ENCODE measurements at regions not wholly inside any gene's neighbourhood (a gene's known extent, or its start where the extent isn't known, plus 50 kb on each side); places are given as distances from the start of the nearest gene placed in this dataset.

GRCh38 chr2:129482626-129483025 lies 496.8 kb upstream of the RAB6C start:
- Histone ChIP-seq H3K27me3 (replicated peaks; ENCODE audit: control insufficient read depth, insufficient read depth, low read length) (peaks cover 1% of the 10 kb centered on the region; the same call in 1 of the 2 replicates), H3K36me3 (ENCODE audit: control insufficient read depth, insufficient read depth, low read length) (no peaks in the 10 kb centered on the region), H3K4me1 (no peaks in the 10 kb centered on the region), H3K4me3 (ENCODE audit: low read depth, low read length) (no peak overlapping the region), H3K9me3 (no peaks in the 10 kb centered on the region)
- Mint-ChIP-seq H3K4me3 (ENCODE audit: unreplicated experiment) (no peak overlapping the region), H3K27ac (ENCODE audit: unreplicated experiment) (no peak overlapping the region), H3K36me3 (ENCODE audit: insufficient read depth, unreplicated experiment) (no peaks in the 10 kb centered on the region), H3K9me3 (ENCODE audit: unreplicated experiment) (no peaks in the 10 kb centered on the region), H3K27me3 (ENCODE audit: insufficient read depth, unreplicated experiment) (peaks cover 13% of the 10 kb centered on the region), H3K4me1 (ENCODE audit: low read depth, unreplicated experiment) (no peaks in the 10 kb centered on the region)
- ChIA-PET POLR2A (no interaction called here), CTCF (no interaction called here)
- TF ChIP-seq, protein P1, sequence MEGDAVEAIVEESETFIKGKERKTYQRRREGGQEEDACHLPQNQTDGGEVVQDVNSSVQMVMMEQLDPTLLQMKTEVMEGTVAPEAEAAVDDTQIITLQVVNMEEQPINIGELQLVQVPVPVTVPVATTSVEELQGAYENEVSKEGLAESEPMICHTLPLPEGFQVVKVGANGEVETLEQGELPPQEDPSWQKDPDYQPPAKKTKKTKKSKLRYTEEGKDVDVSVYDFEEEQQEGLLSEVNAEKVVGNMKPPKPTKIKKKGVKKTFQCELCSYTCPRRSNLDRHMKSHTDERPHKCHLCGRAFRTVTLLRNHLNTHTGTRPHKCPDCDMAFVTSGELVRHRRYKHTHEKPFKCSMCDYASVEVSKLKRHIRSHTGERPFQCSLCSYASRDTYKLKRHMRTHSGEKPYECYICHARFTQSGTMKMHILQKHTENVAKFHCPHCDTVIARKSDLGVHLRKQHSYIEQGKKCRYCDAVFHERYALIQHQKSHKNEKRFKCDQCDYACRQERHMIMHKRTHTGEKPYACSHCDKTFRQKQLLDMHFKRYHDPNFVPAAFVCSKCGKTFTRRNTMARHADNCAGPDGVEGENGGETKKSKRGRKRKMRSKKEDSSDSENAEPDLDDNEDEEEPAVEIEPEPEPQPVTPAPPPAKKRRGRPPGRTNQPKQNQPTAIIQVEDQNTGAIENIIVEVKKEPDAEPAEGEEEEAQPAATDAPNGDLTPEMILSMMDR (IDR thresholded peaks at IDR 0.05; ENCODE audit: insufficient read depth in 1 of 2, low read depth in 1 of 2, low read length in 1 of 2, severe bottlenecking in 1 of 2, unreplicated experiment in 1 of 2), result no peak
- intact Hi-C loops (cut with micrococcal nuclease; ENCODE audit: unreplicated experiment), result no loop called here
- no peak for DNase-seq
- BruUV-seq (replicated peaks), result no TSS peak

- H3K4me1 Mint-ChIP-seq (ENCODE audit: low read depth, unreplicated experiment), result no peaks in the 10 kb centered on the region
- CTCF ChIA-PET, result no interaction called here
- BruUV-seq (replicated peaks), result no TSS peak
Measured at GRCh38 chr2:129483366-129483765, 496.1 kb upstream of the RAB6C start.

GRCh38 chr2:129484999-129485897 lies 494.2 kb upstream of the RAB6C start:
- H3K27me3 ChIP-seq (replicated peaks; ENCODE audit: control insufficient read depth, insufficient read depth, low read length), result no peaks in the 10 kb centered on the region; the same call in 1 of the 2 replicates
- peaks cover 10% of the 10 kb centered on the region for H3K27me3 Mint-ChIP-seq (ENCODE audit: insufficient read depth, unreplicated experiment)
- no peaks in the 10 kb centered on the region for H3K9me3 Mint-ChIP-seq (ENCODE audit: unreplicated experiment)
- H3K4me1 Mint-ChIP-seq (ENCODE audit: low read depth, unreplicated experiment), result no peaks in the 10 kb centered on the region
- intact Hi-C loops (cut with micrococcal nuclease; ENCODE audit: unreplicated experiment), result no loop called here
- POLR2A ChIA-PET, result no interaction called here
- no TSS peak for BruUV-seq (replicated peaks)
- H3K4me1 ChIP-seq, result no peaks in the 10 kb centered on the region
- H3K27ac Mint-ChIP-seq (ENCODE audit: unreplicated experiment), result no peak overlapping the region
- H3K4me3 ChIP-seq (ENCODE audit: low read depth, low read length), result no peak overlapping the region
- no peaks in the 10 kb centered on the region for H3K36me3 ChIP-seq (ENCODE audit: control insufficient read depth, insufficient read depth, low read length)
- no peak for DNase-seq
- H3K4me3 Mint-ChIP-seq (ENCODE audit: unreplicated experiment), result no peak overlapping the region
- no peaks in the 10 kb centered on the region for H3K36me3 Mint-ChIP-seq (ENCODE audit: insufficient read depth, unreplicated experiment)
- H3K9me3 ChIP-seq, result no peaks in the 10 kb centered on the region
- TF ChIP-seq, protein P1 (IDR thresholded peaks at IDR 0.05; ENCODE audit: insufficient read depth in 1 of 2, low read depth in 1 of 2, low read length in 1 of 2, severe bottlenecking in 1 of 2, unreplicated experiment in 1 of 2), result no peak
- CTCF ChIA-PET, result no interaction called here

More at GRCh38 chr2:129483366-129483765, 496.1 kb upstream of the RAB6C start:
- Histone ChIP-seq H3K4me1 (no peaks in the 10 kb centered on the region), H3K27me3 (replicated peaks; ENCODE audit: control insufficient read depth, insufficient read depth, low read length) (peaks cover 1% of the 10 kb centered on the region; the same call in 1 of the 2 replicates), H3K4me3 (ENCODE audit: low read depth, low read length) (no peak overlapping the region), H3K9me3 (no peaks in the 10 kb centered on the region), H3K36me3 (ENCODE audit: control insufficient read depth, insufficient read depth, low read length) (no peaks in the 10 kb centered on the region)
- Mint-ChIP-seq H3K27ac (ENCODE audit: unreplicated experiment) (no peak overlapping the region), H3K36me3 (ENCODE audit: insufficient read depth, unreplicated experiment) (no peaks in the 10 kb centered on the region), H3K27me3 (ENCODE audit: insufficient read depth, unreplicated experiment) (peaks cover 13% of the 10 kb centered on the region), H3K4me3 (ENCODE audit: unreplicated experiment) (no peak overlapping the region), H3K9me3 (ENCODE audit: unreplicated experiment) (no peaks in the 10 kb centered on the region)
- TF ChIP-seq, protein P1 (IDR thresholded peaks at IDR 0.05; ENCODE audit: insufficient read depth in 1 of 2, low read depth in 1 of 2, low read length in 1 of 2, severe bottlenecking in 1 of 2, unreplicated experiment in 1 of 2), result no peak
- POLR2A ChIA-PET, result no interaction called here
- no peak for DNase-seq
- intact Hi-C loops (cut with micrococcal nuclease; ENCODE audit: unreplicated experiment), result no loop called here

Data from Caco-2 (cell line).